Subcutaneous abdominal adipose tissue (tissue), 5 donors: ENCODE measurements at regions not wholly inside any gene's neighbourhood (a gene's known extent, or its start where the extent isn't known, plus 50 kb on each side); places are given as distances from the start of the nearest gene placed in this dataset.

Experiments
- H3K27ac ChIP-seq: one replicate; pipeline ENCODE4 v1.7.0; 2013; ENCODE audit warnings: low read depth, mild to moderate bottlenecking, inconsistent platforms, low read length, moderate library complexity
- H3K27me3 ChIP-seq, 5 donors: one replicate each; pipeline ENCODE4 v1.7.0; 2013; ENCODE audit warnings: low read length in 5 of 5, inconsistent platforms in 1 of 5; ENCODE audit not compliant: control insufficient read depth in 5 of 5, insufficient read depth in 4 of 5
- H3K36me3 ChIP-seq, 5 donors: one replicate each; pipeline ENCODE4 v1.7.0; 2013; ENCODE audit warnings: low read length in 5 of 5; ENCODE audit not compliant: control insufficient read depth in 5 of 5, insufficient read depth in 5 of 5
- H3K4me1 ChIP-seq, 5 donors: one replicate each; pipeline ENCODE4 v1.7.0; 2013; ENCODE audit warnings: low read length in 5 of 5, mild to moderate bottlenecking in 3 of 5, moderate library complexity in 1 of 5; ENCODE audit not compliant: control insufficient read depth in 5 of 5, insufficient read depth in 5 of 5
- H3K4me3 ChIP-seq, 5 donors: one replicate each; pipeline ENCODE4 v1.7.0; 2013; ENCODE audit warnings: low read length in 5 of 5, low read depth in 1 of 5
- H3K9ac ChIP-seq, 5 donors: one replicate each; pipeline ENCODE4 v1.7.0; 2013; ENCODE audit warnings: low read length in 5 of 5, mild to moderate bottlenecking in 4 of 5, moderate library complexity in 3 of 5
- H3K9me3 ChIP-seq, 5 donors: one replicate each; pipeline ENCODE4 v1.7.0; 2013; ENCODE audit warnings: low read length in 5 of 5; ENCODE audit not compliant: control insufficient read depth in 5 of 5
- donor health status: healthy.
- donor health status: healthy.
- donor health status: healthy.
- donor health status: healthy.
- donor health status: healthy.

DNA sequence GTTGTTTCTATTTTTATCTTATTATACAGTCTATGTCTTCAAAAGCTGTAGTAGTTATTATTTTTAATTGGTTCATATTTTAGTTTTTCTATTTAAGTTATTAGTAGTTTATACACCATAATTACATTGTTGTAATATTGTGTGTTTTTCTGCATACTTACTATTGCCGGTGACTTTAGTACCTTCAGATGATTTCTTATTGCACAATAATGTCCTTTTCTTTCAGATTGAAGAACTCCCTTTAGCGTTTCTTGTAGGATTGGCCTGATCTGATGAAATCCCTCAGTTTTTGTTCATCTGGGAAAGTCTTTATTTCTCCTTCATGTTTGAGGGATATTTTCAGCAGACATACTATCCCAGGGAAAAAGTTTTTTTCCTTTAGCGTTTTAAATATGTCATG, 74.3 kb upstream of the CREB5 start:
- Histone ChIP-seq H3K4me1 (no peaks in the 10 kb centered on the region), H3K9ac (no peak overlapping the region), H3K27ac (no peak overlapping the region), H3K36me3 (no peaks in the 10 kb centered on the region), H3K9me3 (no peaks in the 10 kb centered on the region), H3K4me3 (no peak overlapping the region), H3K27me3 (no peaks in the 10 kb centered on the region)

- Histone ChIP-seq H3K4me1 (peaks cover 0 to 26% (median 19%) of the 10 kb centered on the region in 5 donors), H3K36me3 (no peaks in the 10 kb centered on the region), H3K9ac (no peak overlapping the region), H3K4me3 (no peak overlapping the region), H3K9me3 (no peaks in the 10 kb centered on the region), H3K27me3 (no peaks in the 10 kb centered on the region), H3K27ac (no peak overlapping the region)
Observed at GRCh38 chr7:28343462-28343861, 68.9 kb upstream of the CREB5 start.

DNA sequence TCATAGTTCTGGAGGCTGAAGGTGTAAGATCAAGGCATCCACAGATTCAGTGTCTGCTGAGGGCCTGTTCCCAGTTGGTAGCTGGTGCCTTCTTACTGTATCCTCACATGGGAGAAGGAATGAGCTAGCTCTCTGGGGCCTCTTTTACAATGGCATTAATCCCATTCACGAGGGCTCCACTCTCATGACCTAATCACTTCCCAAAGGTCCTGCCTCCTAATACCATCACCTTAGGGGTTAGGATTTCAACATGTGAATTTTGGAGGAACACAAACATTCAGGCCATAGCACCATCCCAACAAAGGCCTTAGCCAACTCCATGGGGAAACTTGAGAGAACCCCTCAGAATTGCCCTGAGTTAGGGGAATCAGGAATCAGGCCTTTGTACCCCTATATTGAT, 66.1 kb upstream of the CREB5 start:
- Histone ChIP-seq H3K27me3 (no peaks in the 10 kb centered on the region), H3K9me3 (no peaks in the 10 kb centered on the region), H3K27ac (no peak overlapping the region), H3K9ac (no peak overlapping the region), H3K4me1 (peaks cover 0 to 31% (median 21%) of the 10 kb centered on the region in 5 donors), H3K4me3 (no peak overlapping the region), H3K36me3 (no peaks in the 10 kb centered on the region)

DNA sequence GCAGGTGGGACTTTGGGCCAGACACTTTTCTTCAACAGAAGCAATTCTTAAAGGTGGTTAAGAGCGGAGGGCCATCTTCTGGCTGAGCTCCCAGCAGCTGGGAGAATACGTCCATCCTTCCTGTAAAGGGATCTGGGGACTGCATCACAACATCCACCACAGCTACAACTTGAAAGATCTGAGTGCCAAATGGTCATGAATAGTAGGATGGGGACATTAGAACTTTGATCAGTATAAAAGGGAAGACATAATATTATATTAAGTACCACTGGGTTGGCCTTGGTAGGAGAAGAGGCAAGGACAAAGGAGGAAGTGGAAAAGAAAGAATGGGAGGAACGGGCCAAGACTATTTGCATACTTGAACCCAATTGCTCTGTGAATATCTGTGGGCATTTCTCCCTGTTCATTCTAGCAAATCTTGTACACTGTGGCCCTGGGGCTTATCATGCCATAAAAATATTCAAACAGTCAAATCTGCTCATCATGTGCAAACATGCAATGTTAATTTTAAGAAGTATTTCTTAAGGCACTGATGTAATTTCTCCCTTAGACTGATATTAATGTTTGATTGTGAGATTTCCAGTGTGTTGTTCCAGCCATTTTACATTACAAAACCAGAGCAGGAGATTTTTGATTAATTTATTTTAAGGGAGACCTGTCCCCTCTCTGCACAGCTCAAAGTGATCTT, 65.5 kb upstream of the CREB5 start:
- Histone ChIP-seq H3K4me1 (peaks cover 0 to 31% (median 21%) of the 10 kb centered on the region in 5 donors), H3K27me3 (no peaks in the 10 kb centered on the region), H3K9me3 (no peaks in the 10 kb centered on the region), H3K36me3 (no peaks in the 10 kb centered on the region), H3K27ac (peak overlapping the region; percentile 48), H3K4me3 (no peak overlapping the region), H3K9ac (peak overlapping the region in 1 of 5 donors; percentile 5)

DNA sequence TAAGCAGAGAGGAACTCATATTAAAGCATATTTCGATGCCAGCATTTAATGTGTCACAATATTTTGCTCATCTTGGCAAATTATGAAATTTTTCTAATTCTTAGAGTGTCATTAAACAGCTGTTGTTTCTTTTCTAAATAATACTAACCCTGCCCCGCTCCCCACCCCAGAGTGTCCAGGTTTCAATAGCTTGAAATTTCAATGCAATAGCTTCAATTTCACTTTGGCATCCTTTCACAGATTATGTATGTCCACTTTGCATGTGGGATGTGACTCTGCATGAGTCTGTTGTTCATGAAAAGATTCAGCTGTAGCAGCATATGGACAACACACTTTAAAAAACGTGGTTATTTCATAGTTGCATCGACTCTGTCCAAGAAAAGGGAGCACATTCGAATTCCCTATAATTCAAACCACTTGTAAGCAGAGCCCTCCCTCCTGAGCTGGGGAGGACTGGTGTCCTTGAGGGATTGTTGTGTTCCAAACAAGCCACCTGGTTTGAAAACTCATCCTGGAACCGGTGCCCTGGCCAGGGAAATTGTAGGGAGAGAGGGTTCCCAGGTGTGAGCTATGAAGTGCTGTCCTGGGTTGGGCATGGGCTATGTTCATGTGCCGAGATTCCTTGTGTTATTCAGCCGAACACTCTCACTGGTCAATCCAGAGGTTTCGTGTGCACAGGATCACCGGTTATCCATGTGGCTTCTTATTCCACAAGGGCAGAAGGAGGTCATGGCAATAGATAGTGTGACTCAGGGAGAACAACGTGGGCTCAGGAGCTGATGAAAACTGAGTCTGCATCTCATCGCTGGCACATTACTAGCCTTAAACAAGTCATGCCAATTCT, 64.6 kb upstream of the CREB5 start:
- Histone ChIP-seq H3K27me3 (no peaks in the 10 kb centered on the region), H3K36me3 (no peaks in the 10 kb centered on the region), H3K4me1 (peaks cover 0 to 31% (median 21%) of the 10 kb centered on the region in 5 donors), H3K9me3 (no peaks in the 10 kb centered on the region), H3K27ac (peak overlapping the region; percentile 48), H3K4me3 (no peak overlapping the region), H3K9ac (no peak overlapping the region)

DNA sequence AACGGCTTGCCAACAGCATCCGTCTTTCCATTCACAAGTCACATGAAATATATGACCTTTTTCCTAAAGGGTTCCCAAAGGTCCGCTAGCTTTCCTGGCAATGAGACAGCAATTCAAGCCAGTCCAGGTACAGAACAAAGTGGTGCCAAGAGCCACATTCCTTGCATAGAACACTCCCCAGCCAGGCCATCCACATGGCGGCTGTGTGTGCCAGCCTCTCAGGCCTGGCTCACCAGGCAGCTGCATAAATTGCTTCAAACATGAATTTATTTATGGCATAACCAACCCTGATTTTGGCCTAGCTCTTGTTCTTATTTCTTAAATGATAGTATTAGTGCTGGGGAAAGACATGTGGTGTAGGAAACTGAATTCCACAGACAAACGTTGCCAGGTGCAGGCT, 63.7 kb upstream of the CREB5 start:
- no peaks in the 10 kb centered on the region for H3K9me3 ChIP-seq
- no peaks in the 10 kb centered on the region for H3K36me3 ChIP-seq
- H3K4me3 ChIP-seq = no peak overlapping the region
- H3K27ac ChIP-seq = no peak overlapping the region
- H3K4me1 ChIP-seq = peaks cover 0 to 31% (median 21%) of the 10 kb centered on the region in 5 donors
- no peak overlapping the region for H3K9ac ChIP-seq
- H3K27me3 ChIP-seq = no peaks in the 10 kb centered on the region

DNA sequence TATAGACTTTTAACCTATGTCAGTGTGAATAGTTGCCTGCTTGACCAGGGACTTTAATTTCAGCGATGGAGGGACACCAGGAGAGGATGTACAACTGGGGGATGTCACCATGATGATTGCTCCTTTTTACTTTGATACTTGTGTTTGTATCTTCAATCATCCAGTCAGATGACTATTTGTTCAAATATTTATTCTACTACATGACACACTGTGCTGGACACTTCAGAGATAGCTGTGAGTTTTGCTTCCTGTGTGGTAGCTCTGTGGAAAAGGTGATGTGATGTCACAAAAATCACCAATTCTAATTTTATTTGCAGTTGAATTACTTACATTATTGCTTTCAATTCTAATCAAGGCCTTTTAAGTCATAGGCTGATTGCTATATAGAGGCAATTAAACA, 62.7 kb upstream of the CREB5 start:
- Histone ChIP-seq H3K9me3 (no peaks in the 10 kb centered on the region), H3K4me3 (no peak overlapping the region), H3K27ac (no peak overlapping the region), H3K4me1 (peaks cover 0 to 31% (median 21%) of the 10 kb centered on the region in 5 donors), H3K36me3 (no peaks in the 10 kb centered on the region), H3K9ac (no peak overlapping the region), H3K27me3 (no peaks in the 10 kb centered on the region)

- Histone ChIP-seq H3K27me3 (no peaks in the 10 kb centered on the region), H3K27ac (no peak overlapping the region), H3K9ac (no peak overlapping the region), H3K9me3 (no peaks in the 10 kb centered on the region), H3K4me3 (no peak overlapping the region), H3K36me3 (no peaks in the 10 kb centered on the region), H3K4me1 (peaks cover 0 to 31% (median 21%) of the 10 kb centered on the region in 5 donors)
Observed at GRCh38 chr7:28350662-28351061, 61.7 kb upstream of the CREB5 start.

GRCh38 chr7:28351450-28351849, 60.9 kb upstream of the CREB5 start:
- no peak overlapping the region for H3K27ac ChIP-seq
- no peak overlapping the region for H3K4me3 ChIP-seq
- H3K9me3 ChIP-seq = no peaks in the 10 kb centered on the region
- H3K27me3 ChIP-seq = no peaks in the 10 kb centered on the region
- H3K4me1 ChIP-seq = peaks cover 0 to 25% (median 21%) of the 10 kb centered on the region in 5 donors
- no peaks in the 10 kb centered on the region for H3K36me3 ChIP-seq
- no peak overlapping the region for H3K9ac ChIP-seq
